ENCODE measurements at regions not wholly inside any gene's neighbourhood (a gene's known extent, or its start where the extent isn't known, plus 50 kb on each side); places are given as distances from the start of the nearest gene placed in this dataset.

- TF ChIP-seq CTCF (conservative IDR thresholded peaks at IDR 0.05; ENCODE audit: low read depth, low read length) (no peak), MAZ (IDR thresholded peaks at IDR 0.05; ENCODE audit: borderline replicate concordance, low read depth, low read length) (no peak), RFX5 (IDR thresholded peaks at IDR 0.05; ENCODE audit: low read depth, low read length) (no peak), SMC3 (IDR thresholded peaks at IDR 0.05; ENCODE audit: low read depth, low read length) (no peak), POLR2A (IDR thresholded peaks at IDR 0.05; ENCODE audit: low read depth, low read length) (no peak), ELK1 (IDR thresholded peaks at IDR 0.05; ENCODE audit: borderline replicate concordance, low read depth, low read length) (no peak), BHLHE40 (IDR thresholded peaks at IDR 0.05; ENCODE audit: low read depth, low read length) (no peak), RAD21 (IDR thresholded peaks at IDR 0.05; ENCODE audit: low read length) (no peak), CEBPB (IDR thresholded peaks at IDR 0.05; ENCODE audit: low read depth, low read length) (no peak), MAFK (IDR thresholded peaks at IDR 0.05; ENCODE audit: low read depth, low read length) (no peak), USF2 (IDR thresholded peaks at IDR 0.05; ENCODE audit: low read depth, low read length) (no peak)
Measured at GRCh38 chrX:76918033-76918432, 490.5 kb downstream of the MAGEE1 start.

All from IMR-90 (cell line).